Keratinocyte (primary cell): ENCODE measurements at regions not wholly inside any gene's neighbourhood (a gene's known extent, or its start where the extent isn't known, plus 50 kb on each side); places are given as distances from the start of the nearest gene placed in this dataset.

Source experiments
- DNase-seq: peaks from one replicate; pipeline ENCODE4 v3.0.0-alpha.2; 2011; ENCODE audit warnings: low read depth, missing footprints, low spot score
- FAIRE-seq: peaks from 2 replicates; lab custom pipeline; 2011; peaks lifted over from hg19 to GRCh38; lab: Jason Lieb, UNC
- H2AFZ ChIP-seq: 2 replicates; pipeline ENCODE4 v1.6.0; 2012; ENCODE audit warnings: low read length, control low read depth, inconsistent platforms; ENCODE audit not compliant: control insufficient read depth
- H3K27ac ChIP-seq: 2 replicates; pipeline ENCODE4 v1.5.1; 2011; ENCODE audit warnings: low read length; ENCODE audit not compliant: control insufficient read depth, insufficient read depth
- H3K27me3 ChIP-seq: 3 replicates; pipeline ENCODE4 v1.6.0; 2011; ENCODE audit warnings: low read length; ENCODE audit not compliant: control insufficient read depth, insufficient read depth; ENCODE audit errors: extremely low read depth
- H3K36me3 ChIP-seq, 2 experiments: 2 replicates in 1 of 2; 3 replicates in 1 of 2; pipeline ENCODE4 v1.5.1; 2011; ENCODE audit warnings: low read length in 2 of 2, mild to moderate bottlenecking in 1 of 2; ENCODE audit not compliant: control insufficient read depth in 2 of 2, insufficient read depth in 2 of 2; ENCODE audit errors: extremely low read depth in 1 of 2
- H3K4me1 ChIP-seq: 3 replicates; pipeline ENCODE4 v1.5.1; 2011; ENCODE audit warnings: low read length; ENCODE audit not compliant: control insufficient read depth, insufficient read depth; ENCODE audit errors: extremely low read depth
- H3K4me2 ChIP-seq: 3 replicates; pipeline ENCODE4 v1.6.0; 2011; ENCODE audit warnings: low read depth, low read length; ENCODE audit not compliant: control insufficient read depth, insufficient read depth; ENCODE audit errors: extremely low read depth
- H3K4me3 ChIP-seq, 3 experiments: fragments of 200-600 bp in 1 of 3; sonication (generic) in 1 of 3; 2 replicates in 2 of 3; 3 replicates in 1 of 3; pipeline ENCODE4 v1.5.1; 2011 to 2016; ENCODE audit warnings: low read length in 3 of 3, mild to moderate bottlenecking in 3 of 3, control low read depth in 2 of 3, inconsistent platforms in 1 of 3, low read depth in 1 of 3, mixed read lengths in 1 of 3, mixed run types in 1 of 3, moderate library complexity in 1 of 3; ENCODE audit not compliant: control insufficient read depth in 2 of 3, insufficient read depth in 2 of 3; ENCODE audit errors: extremely low read depth in 1 of 3
- H3K79me2 ChIP-seq: 2 replicates; pipeline ENCODE4 v1.6.0; 2012; ENCODE audit warnings: low read length; ENCODE audit not compliant: control insufficient read depth, insufficient read depth
- H3K9ac ChIP-seq: 3 replicates; pipeline ENCODE4 v1.6.0; 2011; ENCODE audit warnings: low read length; ENCODE audit not compliant: control insufficient read depth, insufficient read depth; ENCODE audit errors: extremely low read depth
- H3K9me1 ChIP-seq: 3 replicates; pipeline ENCODE4 v1.6.0; 2011; ENCODE audit warnings: low read length; ENCODE audit not compliant: control insufficient read depth, insufficient read depth; ENCODE audit errors: extremely low read depth
- H3K9me3 ChIP-seq: 2 replicates; pipeline ENCODE4 v1.5.1; 2012; ENCODE audit warnings: low read depth, low read length; ENCODE audit not compliant: control insufficient read depth
- H4K20me1 ChIP-seq: 3 replicates; pipeline ENCODE4 v1.6.0; 2011; ENCODE audit warnings: low read length; ENCODE audit not compliant: control insufficient read depth, insufficient read depth; ENCODE audit errors: extremely low read depth
- CTCF ChIP-seq, 3 experiments: IDR thresholded peaks in 1 of 3; conservative IDR thresholded peaks in 1 of 3; optimal IDR thresholded peaks in 1 of 3; 2 replicates in 2 of 3; 3 replicates in 1 of 3; pipeline versions ENCODE3 to v1.5.1; 2011; ENCODE audit warnings: low read length in 3 of 3, mild to moderate bottlenecking in 3 of 3, moderate library complexity in 2 of 3, control low read depth in 1 of 3, inconsistent platforms in 1 of 3; ENCODE audit not compliant: insufficient read depth in 2 of 3; ENCODE audit errors: extremely low read depth in 1 of 3
- EZH2 ChIP-seq: IDR thresholded peaks from one replicate; pipeline ENCODE4 v1.6.1; 2012; ENCODE audit warnings: inconsistent platforms, mild to moderate bottlenecking, low read length, moderate library complexity
- dilution Hi-C: fragments of 300-500 bp; cut with MboI; formaldehyde crosslinking; loops from one replicate; pipeline ENCODE4 v1.7.0; 2020; ENCODE audit warnings: low sequenced_read_pairs; ENCODE audit not compliant: extremely low pct_ligation_motif_present

- no peak for TF ChIP-seq CTCF (optimal IDR thresholded peaks at IDR 0.05 in 1 of 3, IDR thresholded peaks at IDR 0.05 in 1 of 3, conservative IDR thresholded peaks at IDR 0.05 in 1 of 3; ENCODE audit: extremely low read depth in 1 of 3, insufficient read depth in 2 of 3, low read length in 3 of 3)
- TF ChIP-seq EZH2 = no peak
- Histone ChIP-seq H3K27ac (no peak overlapping the region), H3K36me3 (no peaks in the 10 kb centered on the region), H3K9me1 (no peaks in the 10 kb centered on the region), H3K4me2 (no peak overlapping the region), H3K4me3 (no peak overlapping the region), H3K79me2 (no peaks in the 10 kb centered on the region), H4K20me1 (no peaks in the 10 kb centered on the region), H3K27me3 (no peaks in the 10 kb centered on the region), H3K4me1 (no peaks in the 10 kb centered on the region), H3K9ac (no peak overlapping the region), H3K9me3 (no peaks in the 10 kb centered on the region), H2AFZ (no peak overlapping the region)
- no peak for FAIRE-seq
- no peak for DNase-seq
- dilution Hi-C loops = no loop called here
Measured at GRCh38 chr21:19010996-19011395, 607.4 kb upstream of the TMPRSS15 start.

- dilution Hi-C loops = no loop called here
- H2AFZ ChIP-seq = no peak overlapping the region
Measured at GRCh38 chr21:19011451-19011850, 607.9 kb upstream of the TMPRSS15 start.

More at GRCh38 chr21:19011451-19011850, 607.9 kb upstream of the TMPRSS15 start:
- FAIRE-seq = no peak
- Histone ChIP-seq H3K9me1 (no peaks in the 10 kb centered on the region), H3K9me3 (no peaks in the 10 kb centered on the region), H3K4me3 (no peak overlapping the region), H3K27me3 (no peaks in the 10 kb centered on the region), H3K9ac (no peak overlapping the region), H3K27ac (no peak overlapping the region), H3K4me2 (no peak overlapping the region), H3K36me3 (no peaks in the 10 kb centered on the region), H3K4me1 (no peaks in the 10 kb centered on the region), H3K79me2 (no peaks in the 10 kb centered on the region), H4K20me1 (no peaks in the 10 kb centered on the region)
- no peak for TF ChIP-seq EZH2
- no peak for TF ChIP-seq CTCF (optimal IDR thresholded peaks at IDR 0.05 in 1 of 3, IDR thresholded peaks at IDR 0.05 in 1 of 3, conservative IDR thresholded peaks at IDR 0.05 in 1 of 3; ENCODE audit: extremely low read depth in 1 of 3, insufficient read depth in 2 of 3, low read length in 3 of 3)
- DNase-seq = no peak
